ENCODE measurements at regions not wholly inside any gene's neighbourhood (a gene's known extent, or its start where the extent isn't known, plus 50 kb on each side); places are given as distances from the start of the nearest gene placed in this dataset.

GRCh38 chr14:94682736-94683135 lies 70.5 kb downstream of the SERPINA3 start:
- no peak for DNase-seq (ENCODE audit: low spot score)

GRCh38 chr14:94682061-94682516 lies 69.9 kb downstream of the SERPINA3 start:
- no peak for DNase-seq (ENCODE audit: low spot score)

- DNase-seq (ENCODE audit: low spot score): peak; percentile 47
These were observed 69.3 kb downstream of the SERPINA3 start for GRCh38 chr14:94681300-94682060.

- DNase-seq (ENCODE audit: low spot score): no peak
These were observed 68.7 kb downstream of the SERPINA3 start for GRCh38 chr14:94680862-94681288.

- no peak for DNase-seq (ENCODE audit: low spot score)
These were observed 68.0 kb downstream of the SERPINA3 start for GRCh38 chr14:94679937-94680861.

- DNase-seq (ENCODE audit: low spot score): no peak
These were observed 67.1 kb downstream of the SERPINA3 start for GRCh38 chr14:94679106-94679810.

- no peak for DNase-seq (ENCODE audit: low spot score)
These were observed 65.6 kb downstream of the SERPINA3 start for GRCh38 chr14:94677747-94678146.

GRCh38 chr14:94677213-94677612 lies 65.0 kb downstream of the SERPINA3 start:
- no peak for DNase-seq (ENCODE audit: low spot score)

GRCh38 chr14:94676495-94677185 lies 64.4 kb downstream of the SERPINA3 start:
- DNase-seq (ENCODE audit: low spot score): no peak

GRCh38 chr14:94675036-94675435 lies 62.8 kb downstream of the SERPINA3 start:
- no peak for DNase-seq (ENCODE audit: low spot score)

- DNase-seq (ENCODE audit: low spot score): peak; percentile 1
These were observed 61.6 kb downstream of the SERPINA3 start for GRCh38 chr14:94673781-94674231.

Measured in A172 (cell line).